Stomach (tissue), 8 donors: ENCODE measurements at regions not wholly inside any gene's neighbourhood (a gene's known extent, or its start where the extent isn't known, plus 50 kb on each side); places are given as distances from the start of the nearest gene placed in this dataset.

Source experiments
- DNase-seq, 2 donors: peaks; one replicate each; pipeline versions ENCODE4 v3.0.0 to v3.0.0-alpha.2; 2013 to 2019
- H3K27ac ChIP-seq, 5 donors: fragments of 200-600 bp in 4 of 5; sonication (generic) in 4 of 5; one replicate each; pipeline ENCODE4 v1.5.1; 2013 to 2019; ENCODE audit warnings: mild to moderate bottlenecking in 1 of 5, moderate library complexity in 1 of 5
- H3K27me3 ChIP-seq, 3 donors: fragments of 200-600 bp; sonication (generic); one replicate each; pipeline ENCODE4 v1.5.1; 2017 to 2019; ENCODE audit warnings: mixed run types in 1 of 3
- H3K36me3 ChIP-seq, 4 donors: fragments of 200-600 bp; sonication (generic); 1 replicate in 3 of 4; 2 replicates in 1 of 4; pipeline ENCODE4 v1.5.1; 2016 to 2019
- H3K4me1 ChIP-seq, 4 donors: fragments of 200-600 bp; sonication (generic); one replicate each; pipeline ENCODE4 v1.5.1; 2016 to 2019
- H3K4me3 ChIP-seq, 4 donors: fragments of 200-600 bp; sonication (generic) in 3 of 4; one replicate each; pipeline ENCODE4 v1.5.1; 2016 to 2019; ENCODE audit warnings: mild to moderate bottlenecking in 1 of 4
- H3K9me3 ChIP-seq, 4 donors: fragments of 200-600 bp; sonication (generic); one replicate each; pipeline ENCODE4 v1.5.1; 2016 to 2019
- EP300 ChIP-seq: sonication (generic); formaldehyde crosslinking; IDR thresholded peaks from one replicate; pipeline ENCODE4 v1.6.1; 2017; ENCODE audit warnings: antibody characterized with exemption
- POLR2A ChIP-seq, 4 donors: fragments of 450-650 bp; IDR thresholded peaks; one replicate each; pipeline ENCODE4 v1.6.1; 2016; ENCODE audit warnings: antibody characterized with exemption in 4 of 4, control low read depth in 2 of 4, mild to moderate bottlenecking in 1 of 4, moderate library complexity in 1 of 4
- POLR2AphosphoS5 ChIP-seq, 3 donors: sonication (generic); formaldehyde crosslinking; IDR thresholded peaks; one replicate each; pipeline ENCODE4 v1.6.1; 2016; ENCODE audit warnings: antibody characterized with exemption in 3 of 3
- WGBS, 5 donors: extraction: QIAGEN DNeasy Blood & Tissue Kit in 3 of 5; methylation state at CpG; one replicate each; pipeline versions ENCODE4 v1.1.5 to v1.1.7; 2013 to 2018; 5-methylcytosine and 5-hydroxymethylcytosine counted together
- intact Hi-C: fragments of 100-400 bp; cut with DNase I; formaldehyde crosslinking; loops from one replicate; pipeline ENCODE4 v1.15.1; 2023; ENCODE audit warnings: low total_unique reads
- TF ChIP-seq, protein P1 (sequence below), 7 experiments: fragments of 450-650 bp in 4 of 7; fragments of 200-600 bp in 3 of 7; sonication (generic) in 3 of 7; IDR thresholded peaks; one replicate each; pipeline ENCODE4 v1.5.1; 2016 to 2019; ENCODE audit warnings: antibody characterized with exemption in 7 of 7, control low read depth in 2 of 7, mild to moderate bottlenecking in 1 of 7
- donor health status: healthy with polysubstance abuse.
- donor health status: Bipolar disorder and iron deficiency.
- donor health status: healthy.

DNA sequence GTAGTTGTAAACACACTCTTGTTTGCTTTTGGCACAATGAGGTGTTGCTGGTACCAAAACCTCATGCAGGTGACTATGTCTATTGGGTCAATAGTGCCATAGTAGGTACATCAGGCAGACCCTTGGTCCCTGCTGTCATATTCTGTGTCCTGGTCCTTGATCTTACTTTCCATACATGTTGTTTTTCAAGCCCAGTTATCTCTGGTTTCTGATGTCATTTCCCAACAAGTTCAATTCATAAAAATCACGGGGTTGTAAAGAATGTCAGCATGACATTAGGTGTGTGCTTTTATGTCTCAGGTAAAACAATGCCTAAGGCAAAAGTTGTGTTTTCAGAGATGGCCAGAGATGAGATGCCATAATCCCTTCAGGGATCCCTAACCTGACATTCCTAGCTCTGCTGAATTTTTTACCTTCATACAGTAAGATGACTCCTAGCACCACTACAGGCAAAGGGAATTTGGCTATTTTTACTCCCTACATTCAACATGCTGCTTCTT, 390.3 kb upstream of the PKN2 start:
- 66 to 89% (median 79%) methylated on average over 1 of the region's 1 CpG for WGBS, 5 donors
- intact Hi-C loops: no loop called here
- no peak for DNase-seq

DNA sequence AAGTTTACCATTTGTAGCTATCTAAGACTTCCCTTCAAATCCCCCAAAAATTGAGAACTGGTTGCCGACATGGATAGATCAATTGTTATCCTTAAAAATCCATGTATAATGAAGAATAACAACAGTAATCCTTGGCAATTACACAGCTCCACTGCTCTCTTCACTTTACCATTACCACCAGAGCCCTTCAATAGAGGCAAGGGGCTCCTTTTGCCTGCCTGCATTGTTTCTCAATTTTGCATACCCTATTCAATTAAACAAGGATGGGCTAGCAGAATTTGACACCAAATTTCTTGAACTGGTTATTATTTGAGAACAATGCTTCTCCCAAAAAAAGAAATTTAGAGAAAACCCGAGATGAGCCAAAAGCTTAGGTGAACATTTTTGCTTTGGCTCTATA, 387.8 kb upstream of the PKN2 start:
- 89 to 95% (median 92%) methylated on average over 2 of the region's 2 CpGs for WGBS, 5 donors
- Histone ChIP-seq H3K4me1 (no peaks in the 10 kb centered on the region), H3K9me3 (no peaks in the 10 kb centered on the region), H3K36me3 (no peaks in the 10 kb centered on the region), H3K4me3 (no peak overlapping the region), H3K27ac (no peak overlapping the region), H3K27me3 (no peaks in the 10 kb centered on the region)
- TF ChIP-seq EP300 (no peak), POLR2A (IDR thresholded peaks at IDR 0.05) (no peak), POLR2AphosphoS5 (IDR thresholded peaks at IDR 0.05) (no peak)
- TF ChIP-seq, protein P1, sequence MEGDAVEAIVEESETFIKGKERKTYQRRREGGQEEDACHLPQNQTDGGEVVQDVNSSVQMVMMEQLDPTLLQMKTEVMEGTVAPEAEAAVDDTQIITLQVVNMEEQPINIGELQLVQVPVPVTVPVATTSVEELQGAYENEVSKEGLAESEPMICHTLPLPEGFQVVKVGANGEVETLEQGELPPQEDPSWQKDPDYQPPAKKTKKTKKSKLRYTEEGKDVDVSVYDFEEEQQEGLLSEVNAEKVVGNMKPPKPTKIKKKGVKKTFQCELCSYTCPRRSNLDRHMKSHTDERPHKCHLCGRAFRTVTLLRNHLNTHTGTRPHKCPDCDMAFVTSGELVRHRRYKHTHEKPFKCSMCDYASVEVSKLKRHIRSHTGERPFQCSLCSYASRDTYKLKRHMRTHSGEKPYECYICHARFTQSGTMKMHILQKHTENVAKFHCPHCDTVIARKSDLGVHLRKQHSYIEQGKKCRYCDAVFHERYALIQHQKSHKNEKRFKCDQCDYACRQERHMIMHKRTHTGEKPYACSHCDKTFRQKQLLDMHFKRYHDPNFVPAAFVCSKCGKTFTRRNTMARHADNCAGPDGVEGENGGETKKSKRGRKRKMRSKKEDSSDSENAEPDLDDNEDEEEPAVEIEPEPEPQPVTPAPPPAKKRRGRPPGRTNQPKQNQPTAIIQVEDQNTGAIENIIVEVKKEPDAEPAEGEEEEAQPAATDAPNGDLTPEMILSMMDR (IDR thresholded peaks at IDR 0.05): no peak
- DNase-seq: no peak
- intact Hi-C loops: no loop called here

More for the DNA sequence above, 390.3 kb upstream of the PKN2 start:
- H3K9me3 ChIP-seq: no peaks in the 10 kb centered on the region
- no peaks in the 10 kb centered on the region for H3K4me1 ChIP-seq
- H3K36me3 ChIP-seq: no peaks in the 10 kb centered on the region
- TF ChIP-seq POLR2AphosphoS5 (IDR thresholded peaks at IDR 0.05) (no peak), POLR2A (IDR thresholded peaks at IDR 0.05) (no peak), EP300 (no peak)
- TF ChIP-seq, protein P1 (IDR thresholded peaks at IDR 0.05): no peak
- no peak overlapping the region for H3K4me3 ChIP-seq
- no peaks in the 10 kb centered on the region for H3K27me3 ChIP-seq
- no peak overlapping the region for H3K27ac ChIP-seq

DNA sequence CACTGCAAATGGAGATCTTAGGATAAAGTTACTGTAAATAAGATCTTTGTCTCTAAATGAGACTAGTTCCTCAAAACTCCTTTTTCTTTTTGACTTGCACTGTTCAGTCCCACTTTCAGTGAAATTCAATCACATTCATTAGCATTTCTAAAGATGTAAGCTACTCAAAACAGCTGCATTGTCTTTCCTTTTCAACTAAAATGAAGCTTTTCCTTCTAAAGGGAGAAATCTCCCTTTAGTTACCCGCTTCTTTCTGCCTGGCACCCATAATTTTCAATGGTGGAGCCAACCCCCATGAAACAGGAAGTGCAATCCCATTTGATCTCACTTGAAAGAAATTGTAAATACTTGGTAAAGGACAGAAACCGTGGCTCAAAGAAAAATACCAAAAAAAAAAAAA, 387.4 kb upstream of the PKN2 start:
- WGBS, 5 donors: 65 to 79% (median 73%) methylated on average over 2 of the region's 2 CpGs
- H3K4me3 ChIP-seq: no peak overlapping the region
- no peaks in the 10 kb centered on the region for H3K9me3 ChIP-seq
- intact Hi-C loops: no loop called here
- no peaks in the 10 kb centered on the region for H3K27me3 ChIP-seq
- H3K36me3 ChIP-seq: no peaks in the 10 kb centered on the region
- H3K27ac ChIP-seq: no peak overlapping the region
- no peak for TF ChIP-seq EP300
- no peak for TF ChIP-seq POLR2AphosphoS5 (IDR thresholded peaks at IDR 0.05)
- TF ChIP-seq POLR2A (IDR thresholded peaks at IDR 0.05): no peak
- TF ChIP-seq, protein P1 (IDR thresholded peaks at IDR 0.05): no peak
- DNase-seq: no peak
- no peaks in the 10 kb centered on the region for H3K4me1 ChIP-seq

DNA sequence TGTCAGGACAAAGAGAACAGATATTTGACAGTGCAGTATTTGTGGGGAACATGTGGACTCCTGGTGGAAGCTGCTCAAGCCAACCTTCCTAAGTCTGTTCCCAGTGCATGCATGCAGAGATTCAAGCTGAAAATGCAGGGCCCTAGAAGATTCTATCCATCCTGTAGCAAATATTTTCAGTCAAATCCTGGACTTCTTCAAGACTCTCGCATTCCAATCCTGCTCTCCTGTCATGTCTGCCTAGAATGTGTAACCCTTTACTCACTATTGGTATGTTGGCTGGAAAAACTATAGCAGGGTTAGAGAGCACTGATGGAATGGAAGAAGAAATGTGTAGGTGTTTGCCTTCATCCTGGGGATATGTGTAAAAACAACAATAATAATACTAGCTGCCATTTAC, 385.6 kb upstream of the PKN2 start:
- Histone ChIP-seq H3K4me1 (peaks cover 0 to 3% (median 0%) of the 10 kb centered on the region in 4 donors), H3K36me3 (no peaks in the 10 kb centered on the region), H3K4me3 (no peak overlapping the region), H3K27ac (no peak overlapping the region), H3K9me3 (no peaks in the 10 kb centered on the region), H3K27me3 (no peaks in the 10 kb centered on the region)
- 82 to 95% (median 86%) methylated on average over 1 of the region's 1 CpG for WGBS, 5 donors
- no peak for TF ChIP-seq EP300
- no peak for TF ChIP-seq POLR2AphosphoS5 (IDR thresholded peaks at IDR 0.05)
- TF ChIP-seq, protein P1 (IDR thresholded peaks at IDR 0.05): no peak
- no peak for TF ChIP-seq POLR2A (IDR thresholded peaks at IDR 0.05)
- intact Hi-C loops: no loop called here
- DNase-seq: no peak
